Erythroblast (primary cell): ENCODE measurements at regions not wholly inside any gene's neighbourhood (a gene's known extent, or its start where the extent isn't known, plus 50 kb on each side); places are given as distances from the start of the nearest gene placed in this dataset.

Experiments used
- GATA1 ChIP-seq: IDR thresholded peaks from 2 replicates; pipeline ENCODE4 v1.6.1; 2011; ENCODE audit warnings: low read depth, mild to moderate bottlenecking, control low read depth, low read length, moderate library complexity
- POLR2A ChIP-seq: IDR thresholded peaks from 2 replicates; pipeline ENCODE4 v1.6.1; 2011; ENCODE audit warnings: mild to moderate bottlenecking, low read length

DNA sequence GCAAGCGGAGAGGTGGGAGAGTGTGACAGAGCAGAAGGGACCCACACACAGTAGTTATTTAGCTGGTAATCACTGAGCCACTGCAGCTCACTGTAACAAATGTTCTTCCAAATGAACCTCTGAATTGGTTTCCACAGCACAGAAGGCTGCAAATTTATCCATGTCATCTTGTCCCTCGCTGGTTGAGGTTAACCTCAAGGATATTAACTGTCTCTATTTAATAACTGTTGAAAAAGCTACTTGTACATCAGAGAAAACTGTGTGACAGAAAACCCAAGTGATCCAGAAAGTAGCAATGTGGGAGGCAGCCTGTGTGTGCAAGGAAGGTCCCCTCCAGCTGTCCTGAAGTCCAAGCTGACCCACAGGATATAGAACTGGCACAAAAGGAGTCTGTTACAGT is 153.6 kb downstream of the DSEL start:
- TF ChIP-seq GATA1 (no peak), POLR2A (no peak)
